DOHH2 (cell line): ENCODE measurements at regions not wholly inside any gene's neighbourhood (a gene's known extent, or its start where the extent isn't known, plus 50 kb on each side); places are given as distances from the start of the nearest gene placed in this dataset.

ENCODE experiments used
- H3F3A ChIP-seq: fragments of 200-600 bp; sonication (generic), shearing (Covaris generic); 2 replicates; pipeline ENCODE4 v1.6.0; 2016; ENCODE audit warnings: antibody characterized with exemption, mild to moderate bottlenecking; ENCODE audit not compliant: control insufficient read depth, insufficient read depth
- H3K27ac ChIP-seq: fragments of 200-600 bp; sonication (generic); 2 replicates; pipeline ENCODE4 v1.5.1; 2014; ENCODE audit warnings: low read depth, mild to moderate bottlenecking, low read length, moderate library complexity
- H3K27me3 ChIP-seq: fragments of 200-600 bp; sonication (generic); 2 replicates; pipeline ENCODE4 v1.6.1; 2014; ENCODE audit warnings: mild to moderate bottlenecking, low read length, mixed read lengths; ENCODE audit not compliant: control insufficient read depth
- H3K36me3 ChIP-seq: fragments of 200-600 bp; sonication (generic); 2 replicates; pipeline ENCODE4 v1.6.1; 2014; ENCODE audit warnings: mild to moderate bottlenecking, low read length, moderate library complexity, mixed read lengths; ENCODE audit not compliant: control insufficient read depth
- H3K4me1 ChIP-seq: fragments of 200-600 bp; sonication (generic); 2 replicates; pipeline ENCODE4 v1.6.1; 2014; ENCODE audit warnings: mild to moderate bottlenecking, low read length, mixed read lengths; ENCODE audit not compliant: control insufficient read depth
- H3K4me2 ChIP-seq: fragments of 200-600 bp; sonication (generic); 2 replicates; pipeline ENCODE4 v1.6.0; 2014; ENCODE audit warnings: mild to moderate bottlenecking, low read length, moderate library complexity
- H3K4me3 ChIP-seq: fragments of 200-600 bp; sonication (generic); 2 replicates; pipeline ENCODE4 v1.5.1; 2014; ENCODE audit warnings: mild to moderate bottlenecking, low read length, mixed read lengths
- H3K79me2 ChIP-seq: fragments of 200-600 bp; sonication (generic); 2 replicates; pipeline ENCODE4 v1.6.1; 2014; ENCODE audit warnings: mild to moderate bottlenecking, low read length, mixed read lengths; ENCODE audit not compliant: control insufficient read depth
- H3K9me2 ChIP-seq: fragments of 200-600 bp; sonication (generic); replicated peaks from 2 replicates; pipeline ENCODE4 v1.6.1; 2014; ENCODE audit warnings: mild to moderate bottlenecking, low read length, mixed read lengths; ENCODE audit not compliant: control insufficient read depth
- H3K9me3 ChIP-seq: fragments of 200-600 bp; sonication (generic); 2 replicates; pipeline ENCODE4 v1.6.1; 2014; ENCODE audit warnings: antibody characterized with exemption, low read length, mixed read lengths; ENCODE audit not compliant: control insufficient read depth, insufficient read depth
- H4K20me1 ChIP-seq: fragments of 200-600 bp; sonication (generic); 2 replicates; pipeline ENCODE4 v1.6.0; 2014; ENCODE audit warnings: low read depth, mild to moderate bottlenecking, antibody characterized with exemption, low read length, moderate library complexity; ENCODE audit not compliant: control insufficient read depth, insufficient read depth
- CTCF ChIP-seq: fragments of 200-600 bp; sonication (generic); IDR thresholded peaks from one replicate; pipeline ENCODE4 v1.5.1; 2014; ENCODE audit warnings: antibody characterized with exemption, mild to moderate bottlenecking, low read depth, low read length; ENCODE audit not compliant: poor library complexity, severe bottlenecking
- EZH2phosphoT487 ChIP-seq: fragments of 200-600 bp; sonication (generic); IDR thresholded peaks from 2 replicates; pipeline ENCODE4 v1.6.1; 2017; ENCODE audit warnings: borderline replicate concordance, mild to moderate bottlenecking, antibody characterized with exemption, low read length, moderate library complexity, mixed read lengths

- H3K36me3 ChIP-seq = no peaks in the 10 kb centered on the region
These were observed 421.0 kb upstream of the MAGEB18 start for GRCh38 chrX:25717122-25717521.

GRCh38 chrX:25721564-25721963 is 416.6 kb upstream of the MAGEB18 start:
- H3K27ac ChIP-seq = no peak overlapping the region
- H3F3A ChIP-seq = no peaks in the 10 kb centered on the region
- no peak overlapping the region for H3K4me2 ChIP-seq
- no peaks in the 10 kb centered on the region for H3K27me3 ChIP-seq
- H3K79me2 ChIP-seq = no peaks in the 10 kb centered on the region
- H3K4me3 ChIP-seq = no peak overlapping the region
- no peaks in the 10 kb centered on the region for H3K4me1 ChIP-seq
- no peaks in the 10 kb centered on the region for H3K9me2 ChIP-seq
- no peaks in the 10 kb centered on the region for H3K9me3 ChIP-seq
- no peaks in the 10 kb centered on the region for H3K36me3 ChIP-seq
- no peaks in the 10 kb centered on the region for H4K20me1 ChIP-seq
- TF ChIP-seq CTCF (peak; percentile 45), EZH2phosphoT487 (no peak)

More at GRCh38 chrX:25717122-25717521, 421.0 kb upstream of the MAGEB18 start:
- H3K9me2 ChIP-seq = no peaks in the 10 kb centered on the region
- no peaks in the 10 kb centered on the region for H4K20me1 ChIP-seq
- H3K4me1 ChIP-seq = no peaks in the 10 kb centered on the region
- H3F3A ChIP-seq = no peaks in the 10 kb centered on the region
- TF ChIP-seq CTCF (no peak), EZH2phosphoT487 (no peak)
- H3K27ac ChIP-seq = no peak overlapping the region
- H3K4me2 ChIP-seq = no peak overlapping the region
- no peaks in the 10 kb centered on the region for H3K9me3 ChIP-seq
- H3K79me2 ChIP-seq = no peaks in the 10 kb centered on the region
- H3K27me3 ChIP-seq = no peaks in the 10 kb centered on the region
- no peak overlapping the region for H3K4me3 ChIP-seq

- H3K9me2 ChIP-seq = no peaks in the 10 kb centered on the region
- H3K4me2 ChIP-seq = no peak overlapping the region
- H3K27me3 ChIP-seq = no peaks in the 10 kb centered on the region
- H4K20me1 ChIP-seq = no peaks in the 10 kb centered on the region
- no peak overlapping the region for H3K4me3 ChIP-seq
- H3F3A ChIP-seq = no peaks in the 10 kb centered on the region
- H3K27ac ChIP-seq = no peak overlapping the region
- no peaks in the 10 kb centered on the region for H3K79me2 ChIP-seq
- TF ChIP-seq CTCF = no peak
- no peak for TF ChIP-seq EZH2phosphoT487
- no peaks in the 10 kb centered on the region for H3K4me1 ChIP-seq
- no peaks in the 10 kb centered on the region for H3K9me3 ChIP-seq
- H3K36me3 ChIP-seq = no peaks in the 10 kb centered on the region
These were observed 411.6 kb upstream of the MAGEB18 start for GRCh38 chrX:25726539-25726938.

- H3F3A ChIP-seq = no peaks in the 10 kb centered on the region
- H3K9me3 ChIP-seq = no peaks in the 10 kb centered on the region
- H4K20me1 ChIP-seq = no peaks in the 10 kb centered on the region
- no peaks in the 10 kb centered on the region for H3K27me3 ChIP-seq
- TF ChIP-seq EZH2phosphoT487 = no peak
- no peak for TF ChIP-seq CTCF
- no peaks in the 10 kb centered on the region for H3K36me3 ChIP-seq
- no peaks in the 10 kb centered on the region for H3K79me2 ChIP-seq
- no peaks in the 10 kb centered on the region for H3K9me2 ChIP-seq
- H3K4me1 ChIP-seq = no peaks in the 10 kb centered on the region
- no peak overlapping the region for H3K27ac ChIP-seq
- no peak overlapping the region for H3K4me3 ChIP-seq
- H3K4me2 ChIP-seq = no peak overlapping the region
These were observed 405.0 kb upstream of the MAGEB18 start for GRCh38 chrX:25733148-25733547.
